ENCODE measurements at regions not wholly inside any gene's neighbourhood (a gene's known extent, or its start where the extent isn't known, plus 50 kb on each side); places are given as distances from the start of the nearest gene placed in this dataset.

- H3K4me1 Mint-ChIP-seq: no peaks in the 10 kb centered on the region
- Histone ChIP-seq H3K4me3 (ENCODE audit: control insufficient read depth in 1 of 2, extremely low read depth in 1 of 2, low read length in 1 of 2) (no peak overlapping the region), H3K27me3 (replicated peaks in 1 of 2; ENCODE audit: control insufficient read depth in 2 of 2, extremely low read depth in 1 of 2, insufficient read depth in 2 of 2, low read length in 1 of 2) (no peaks in the 10 kb centered on the region), H3K36me3 (ENCODE audit: control insufficient read depth in 2 of 2, extremely low read depth in 1 of 2, insufficient read depth in 1 of 2, low read length in 1 of 2) (no peaks in the 10 kb centered on the region), H3K27ac (ENCODE audit: low read length) (no peak overlapping the region), H3K9me3 (no peaks in the 10 kb centered on the region), H3K4me1 (ENCODE audit: control insufficient read depth in 1 of 2, extremely low read depth in 1 of 2, insufficient read depth in 2 of 2, low read length in 2 of 2) (no peaks in the 10 kb centered on the region)
- no peaks in the 10 kb centered on the region for H3K36me3 Mint-ChIP-seq
- peaks cover 0 to 4% (median 0%) of the 10 kb centered on the region in 3 donors for H3K9me3 Mint-ChIP-seq
- ATAC-seq (replicated peaks in 1 of 4): no peak
- H3K27ac Mint-ChIP-seq: no peak overlapping the region
- H3K4me3 Mint-ChIP-seq: no peak overlapping the region
- WGBS (ENCODE audit: insufficient coverage): 67% methylated on average over 1 of the region's 2 CpGs
- CTCF ChIA-PET: no interaction called here
- H3K27me3 Mint-ChIP-seq: no peaks in the 10 kb centered on the region
- POLR2A ChIA-PET: interaction anchor here in 1 of 2 donors (0.5 kb wide), 1 partner anchor 34 kb away, joined by 6 read pairs; no protein-coding TSS in a partner anchor
- no peak for DNase-seq
These were observed 245.2 kb upstream of the SDK2 start for GRCh38 chr17:73889439-73889838.

DNA sequence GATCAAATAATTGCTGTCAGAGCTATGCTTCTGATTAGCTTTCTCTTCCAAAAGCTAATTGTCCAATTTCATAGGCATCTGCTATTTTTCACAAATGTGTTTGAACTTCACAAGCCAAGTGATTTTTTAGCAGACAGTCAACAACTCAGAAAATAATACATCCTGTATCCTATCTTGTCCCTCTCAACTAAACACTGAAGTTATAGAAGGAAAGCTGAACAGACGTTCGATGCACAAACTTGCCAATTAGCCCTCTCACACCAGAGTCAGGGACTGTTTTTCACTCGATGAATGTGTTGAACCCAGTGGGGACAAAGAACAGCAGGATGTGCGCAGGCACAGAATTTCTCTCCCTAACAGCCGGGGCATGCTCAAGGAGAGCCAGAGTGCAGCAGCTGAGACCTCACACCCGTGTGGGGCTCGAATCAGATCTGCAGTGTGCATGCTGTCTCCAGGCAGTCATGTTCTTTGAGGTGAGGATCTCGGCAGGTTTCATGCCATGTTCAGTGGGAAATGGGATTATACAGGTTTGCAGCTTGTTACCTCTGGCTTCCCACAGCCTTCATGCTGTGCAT lies 246.7 kb upstream of the SDK2 start:
- ATAC-seq (replicated peaks in 1 of 4): no peak
- 90% methylated on average over 3 of the region's 8 CpGs for WGBS (ENCODE audit: insufficient coverage)

DNA sequence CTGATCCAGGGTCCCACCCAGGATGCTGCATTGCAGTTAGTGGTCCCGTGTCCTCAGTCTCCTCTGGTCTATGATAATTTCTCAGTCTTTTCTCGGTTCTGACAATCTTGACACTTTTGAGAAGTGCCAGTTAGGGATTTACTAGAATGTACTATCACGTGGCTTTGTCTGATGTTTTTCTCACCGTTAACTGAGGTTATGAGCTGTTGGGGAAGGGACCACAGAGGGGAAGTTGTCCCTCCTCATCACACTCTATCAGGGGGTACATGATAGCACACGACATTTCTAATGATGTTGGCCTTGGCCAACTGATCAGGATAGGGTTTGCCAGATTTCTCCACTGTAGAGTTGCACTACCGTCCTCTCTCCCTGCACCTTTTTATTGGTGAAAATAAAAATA lies 250.9 kb upstream of the SDK2 start:
- no peaks in the 10 kb centered on the region for H3K36me3 Mint-ChIP-seq
- peaks cover 0 to 4% (median 0%) of the 10 kb centered on the region in 3 donors for H3K9me3 Mint-ChIP-seq
- no peak overlapping the region for H3K27ac Mint-ChIP-seq
- Histone ChIP-seq H3K36me3 (ENCODE audit: control insufficient read depth in 2 of 2, extremely low read depth in 1 of 2, insufficient read depth in 1 of 2, low read length in 1 of 2) (no peaks in the 10 kb centered on the region), H3K27me3 (replicated peaks in 1 of 2; ENCODE audit: control insufficient read depth in 2 of 2, extremely low read depth in 1 of 2, insufficient read depth in 2 of 2, low read length in 1 of 2) (peaks cover 0 to 21% of the 10 kb centered on the region in 2 experiments), H3K27ac (ENCODE audit: low read length) (no peak overlapping the region), H3K9me3 (no peaks in the 10 kb centered on the region), H3K4me3 (ENCODE audit: control insufficient read depth in 1 of 2, extremely low read depth in 1 of 2, low read length in 1 of 2) (no peak overlapping the region), H3K4me1 (ENCODE audit: control insufficient read depth in 1 of 2, extremely low read depth in 1 of 2, insufficient read depth in 2 of 2, low read length in 2 of 2) (no peaks in the 10 kb centered on the region)
- CTCF ChIA-PET: no interaction called here
- peaks cover 13 to 23% of the 10 kb centered on the region in 2 donors for H3K27me3 Mint-ChIP-seq
- no peak overlapping the region for H3K4me3 Mint-ChIP-seq
- DNase-seq: no peak
- POLR2A ChIA-PET: no interaction called here
- no peaks in the 10 kb centered on the region for H3K4me1 Mint-ChIP-seq
- ATAC-seq (replicated peaks in 1 of 4): no peak
- no CpG with 5 or more reads among the region's 6 CpGs for WGBS (ENCODE audit: insufficient coverage)

More for the DNA sequence above, 246.7 kb upstream of the SDK2 start:
- Histone ChIP-seq H3K36me3 (ENCODE audit: control insufficient read depth in 2 of 2, extremely low read depth in 1 of 2, insufficient read depth in 1 of 2, low read length in 1 of 2) (no peaks in the 10 kb centered on the region), H3K27ac (ENCODE audit: low read length) (no peak overlapping the region), H3K4me1 (ENCODE audit: control insufficient read depth in 1 of 2, extremely low read depth in 1 of 2, insufficient read depth in 2 of 2, low read length in 2 of 2) (no peaks in the 10 kb centered on the region), H3K9me3 (no peaks in the 10 kb centered on the region), H3K4me3 (ENCODE audit: control insufficient read depth in 1 of 2, extremely low read depth in 1 of 2, low read length in 1 of 2) (no peak overlapping the region), H3K27me3 (replicated peaks in 1 of 2; ENCODE audit: control insufficient read depth in 2 of 2, extremely low read depth in 1 of 2, insufficient read depth in 2 of 2, low read length in 1 of 2) (peaks cover 0 to 2% of the 10 kb centered on the region in 2 experiments)
- H3K4me1 Mint-ChIP-seq: no peaks in the 10 kb centered on the region
- H3K27ac Mint-ChIP-seq: no peak overlapping the region
- no peak overlapping the region for H3K4me3 Mint-ChIP-seq
- H3K27me3 Mint-ChIP-seq: no peaks in the 10 kb centered on the region
- H3K9me3 Mint-ChIP-seq: peaks cover 0 to 4% (median 0%) of the 10 kb centered on the region in 3 donors
- ChIA-PET CTCF (no interaction called here), POLR2A (no interaction called here)
- DNase-seq: no peak
- H3K36me3 Mint-ChIP-seq: no peaks in the 10 kb centered on the region

DNA sequence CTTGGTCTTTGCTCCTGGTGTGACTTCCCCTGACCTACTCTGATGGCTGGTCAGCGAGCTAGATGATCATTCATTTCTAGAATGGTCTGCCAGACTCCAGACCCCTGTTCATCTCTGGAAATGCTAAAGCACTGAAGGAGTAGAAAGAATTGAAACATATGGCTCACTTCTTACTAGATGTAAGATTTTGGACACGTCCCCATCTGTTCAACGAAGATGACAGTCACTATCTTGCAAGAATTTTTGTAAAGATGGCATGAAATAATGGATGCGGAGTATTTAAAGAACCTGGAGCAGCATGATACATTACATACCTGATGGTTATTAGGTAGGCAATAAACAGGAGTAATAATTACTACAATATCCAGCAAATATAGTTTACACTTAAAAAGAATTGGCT lies 252.7 kb upstream of the SDK2 start:
- H3K27me3 ChIP-seq (replicated peaks in 1 of 2; ENCODE audit: control insufficient read depth in 2 of 2, extremely low read depth in 1 of 2, insufficient read depth in 2 of 2, low read length in 1 of 2): peaks cover 4 to 37% of the 10 kb centered on the region in 2 experiments
- ChIA-PET POLR2A (no interaction called here), CTCF (no interaction called here)
- H3K27me3 Mint-ChIP-seq: peaks cover 25 to 40% of the 10 kb centered on the region in 2 donors
- DNase-seq: no peak
- H3K36me3 ChIP-seq (ENCODE audit: control insufficient read depth in 2 of 2, extremely low read depth in 1 of 2, insufficient read depth in 1 of 2, low read length in 1 of 2): no peaks in the 10 kb centered on the region
- no peak for ATAC-seq (replicated peaks in 1 of 4)
- no peak overlapping the region for H3K4me3 Mint-ChIP-seq
- H3K27ac Mint-ChIP-seq: no peak overlapping the region
- no peaks in the 10 kb centered on the region for H3K9me3 ChIP-seq
- H3K4me1 Mint-ChIP-seq: peaks cover 10 to 12% (median 11%) of the 10 kb centered on the region in 3 donors
- peaks cover 2 to 8% of the 10 kb centered on the region in 2 experiments for H3K4me1 ChIP-seq (ENCODE audit: control insufficient read depth in 1 of 2, extremely low read depth in 1 of 2, insufficient read depth in 2 of 2, low read length in 2 of 2)
- H3K4me3 ChIP-seq (ENCODE audit: control insufficient read depth in 1 of 2, extremely low read depth in 1 of 2, low read length in 1 of 2): no peak overlapping the region
- H3K36me3 Mint-ChIP-seq: no peaks in the 10 kb centered on the region
- H3K9me3 Mint-ChIP-seq: peaks cover 0 to 4% (median 0%) of the 10 kb centered on the region in 3 donors
- 80% methylated on average over 1 of the region's 4 CpGs for WGBS (ENCODE audit: insufficient coverage)
- H3K27ac ChIP-seq (ENCODE audit: low read length): no peak overlapping the region

GRCh38 chr17:73899839-73900238 lies 255.6 kb upstream of the SDK2 start:
- H3K36me3 ChIP-seq (ENCODE audit: control insufficient read depth in 2 of 2, extremely low read depth in 1 of 2, insufficient read depth in 1 of 2, low read length in 1 of 2): no peaks in the 10 kb centered on the region
- Mint-ChIP-seq H3K4me1 (peaks cover 13 to 19% (median 17%) of the 10 kb centered on the region in 3 donors), H3K4me3 (no peak overlapping the region), H3K27me3 (peaks cover 37 to 58% of the 10 kb centered on the region in 2 donors), H3K36me3 (no peaks in the 10 kb centered on the region), H3K9me3 (no peaks in the 10 kb centered on the region), H3K27ac (no peak overlapping the region)
- ChIA-PET CTCF (no interaction called here), POLR2A (interaction anchor here in 1 of 2 donors (0.5 kb wide), 1 partner anchor 72 kb away, joined by 4 read pairs; no protein-coding TSS in a partner anchor)
- no peak overlapping the region for H3K27ac ChIP-seq (ENCODE audit: low read length)
- peaks cover 2 to 14% of the 10 kb centered on the region in 2 experiments for H3K4me1 ChIP-seq (ENCODE audit: control insufficient read depth in 1 of 2, extremely low read depth in 1 of 2, insufficient read depth in 2 of 2, low read length in 2 of 2)
- no peak overlapping the region for H3K4me3 ChIP-seq (ENCODE audit: control insufficient read depth in 1 of 2, extremely low read depth in 1 of 2, low read length in 1 of 2)
- H3K27me3 ChIP-seq (replicated peaks in 1 of 2; ENCODE audit: control insufficient read depth in 2 of 2, extremely low read depth in 1 of 2, insufficient read depth in 2 of 2, low read length in 1 of 2): peaks cover 4 to 61% of the 10 kb centered on the region in 2 experiments
- no peak for DNase-seq
- no peaks in the 10 kb centered on the region for H3K9me3 ChIP-seq
- no peak for ATAC-seq (replicated peaks in 1 of 4)
- WGBS (ENCODE audit: insufficient coverage): 94% methylated on average over 8 of the region's 8 CpGs

DNA sequence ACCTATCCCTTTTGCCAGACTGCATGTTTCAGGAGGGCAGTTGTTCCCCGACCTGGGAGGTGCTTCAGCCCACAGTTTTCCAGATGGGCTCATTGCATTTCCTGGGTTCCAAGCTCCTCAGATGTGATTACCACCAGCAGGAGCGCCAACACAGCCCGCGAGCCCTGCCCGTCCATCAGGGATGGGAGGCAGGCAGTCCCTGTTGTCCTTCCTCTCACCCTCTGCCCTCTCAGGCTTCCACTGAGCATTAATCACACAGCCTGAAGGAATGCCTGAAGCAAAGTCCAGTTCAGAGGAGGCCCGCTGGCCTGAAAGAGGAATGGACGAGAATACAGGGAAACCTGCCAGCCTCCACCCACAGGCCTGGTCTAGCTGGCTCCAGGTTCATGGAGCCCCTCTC lies 256.3 kb upstream of the SDK2 start:
- 80% methylated on average over 7 of the region's 7 CpGs for WGBS (ENCODE audit: insufficient coverage)
- H3K36me3 Mint-ChIP-seq: no peaks in the 10 kb centered on the region
- H3K9me3 Mint-ChIP-seq: no peaks in the 10 kb centered on the region
- Histone ChIP-seq H3K27me3 (replicated peaks in 1 of 2; ENCODE audit: control insufficient read depth in 2 of 2, extremely low read depth in 1 of 2, insufficient read depth in 2 of 2, low read length in 1 of 2) (peaks cover 4 to 60% of the 10 kb centered on the region in 2 experiments), H3K9me3 (no peaks in the 10 kb centered on the region), H3K36me3 (ENCODE audit: control insufficient read depth in 2 of 2, extremely low read depth in 1 of 2, insufficient read depth in 1 of 2, low read length in 1 of 2) (no peaks in the 10 kb centered on the region), H3K27ac (ENCODE audit: low read length) (no peak overlapping the region), H3K4me1 (ENCODE audit: control insufficient read depth in 1 of 2, extremely low read depth in 1 of 2, insufficient read depth in 2 of 2, low read length in 2 of 2) (peaks cover 2 to 14% of the 10 kb centered on the region in 2 experiments), H3K4me3 (ENCODE audit: control insufficient read depth in 1 of 2, extremely low read depth in 1 of 2, low read length in 1 of 2) (no peak overlapping the region)
- H3K4me1 Mint-ChIP-seq: peaks cover 13 to 19% (median 17%) of the 10 kb centered on the region in 3 donors
- no peak overlapping the region for H3K27ac Mint-ChIP-seq
- ATAC-seq (replicated peaks in 1 of 4) (no peak), DNase-seq (no peak)
- peaks cover 37 to 58% of the 10 kb centered on the region in 2 donors for H3K27me3 Mint-ChIP-seq
- H3K4me3 Mint-ChIP-seq: no peak overlapping the region
- POLR2A ChIA-PET: interaction anchor here in 1 of 2 donors (0.5 kb wide), 1 partner anchor 72 kb away, joined by 4 read pairs; no protein-coding TSS in a partner anchor
- CTCF ChIA-PET: no interaction called here
